OCI-LY7 (cell line): ENCODE measurements at regions not wholly inside any gene's neighbourhood (a gene's known extent, or its start where the extent isn't known, plus 50 kb on each side); places are given as distances from the start of the nearest gene placed in this dataset.

ENCODE experiments used
- BruUV-seq: library from RNA; stranded (reverse); fragments of 400-500 nt; replicated peaks from 2 replicates; lab custom pipeline; 2021; lab: Mats Ljungman, UMichigan
- CTCF ChIA-PET: fragments of 300-600 bp; sonication (Branson Sonifier 250); formaldehyde crosslinking; loops from one replicate; lab custom pipeline; 2022; ENCODE audit warnings: antibody characterized with exemption; ENCODE audit not compliant: unreplicated experiment; lab: Charles Lee
- POLR2A ChIA-PET: fragments of 300-600 bp; sonication (Branson Sonifier 250); formaldehyde crosslinking; loops from one replicate; lab custom pipeline; 2022; ENCODE audit warnings: antibody characterized with exemption; lab: Charles Lee
- DNase-seq: peaks from one replicate; pipeline ENCODE4 v3.0.0-alpha.2; 2015; ENCODE audit warnings: low spot score
- H2AFZ ChIP-seq: fragments of 200-600 bp; sonication (generic), shearing (Covaris generic); 2 replicates; pipeline ENCODE4 v1.6.1; 2014; ENCODE audit warnings: mild to moderate bottlenecking, antibody characterized with exemption, low read length, moderate library complexity
- H3K27ac ChIP-seq: fragments of 200-600 bp; sonication (generic); 2 replicates; pipeline ENCODE4 v1.5.1; 2014; ENCODE audit warnings: mixed run types, low read depth, mild to moderate bottlenecking, moderate library complexity, low read length, inconsistent platforms; ENCODE audit not compliant: poor library complexity, severe bottlenecking
- H3K36me3 ChIP-seq: fragments of 200-600 bp; sonication (generic); 2 replicates; pipeline ENCODE4 v1.6.1; 2014; ENCODE audit warnings: mild to moderate bottlenecking, antibody characterized with exemption, low read length, moderate library complexity, mixed read lengths; ENCODE audit not compliant: insufficient read depth
- H3K4me1 ChIP-seq: fragments of 200-600 bp; sonication (generic); 2 replicates; pipeline ENCODE4 v1.5.1; 2014; ENCODE audit warnings: mild to moderate bottlenecking, low read length; ENCODE audit not compliant: insufficient read depth, poor library complexity, severe bottlenecking
- H3K4me2 ChIP-seq: fragments of 200-600 bp; sonication (generic); 2 replicates; pipeline ENCODE4 v1.6.1; 2014; ENCODE audit warnings: mild to moderate bottlenecking, low read length
- H3K4me3 ChIP-seq: fragments of 200-600 bp; sonication (generic); 2 replicates; pipeline ENCODE4 v1.5.1; 2014; ENCODE audit warnings: mild to moderate bottlenecking, low read depth, low read length; ENCODE audit not compliant: poor library complexity, severe bottlenecking
- H3K79me2 ChIP-seq: fragments of 200-600 bp; sonication (generic); 2 replicates; pipeline ENCODE4 v1.6.1; 2016; ENCODE audit warnings: low read depth, mild to moderate bottlenecking, low read length, moderate library complexity, mixed read lengths; ENCODE audit not compliant: insufficient read depth
- H3K9me2 ChIP-seq: fragments of 200-600 bp; sonication (generic); 2 replicates; pipeline ENCODE4 v1.6.1; 2016; ENCODE audit warnings: mild to moderate bottlenecking, low read length, mixed read lengths; ENCODE audit not compliant: insufficient read depth
- H3K9me3 ChIP-seq: fragments of 200-600 bp; sonication (generic); 2 replicates; pipeline ENCODE4 v1.6.1; 2014; ENCODE audit warnings: mild to moderate bottlenecking, mixed run types, low read length, mixed read lengths
- H4K20me1 ChIP-seq: fragments of 200-600 bp; sonication (generic); 2 replicates; pipeline ENCODE4 v1.6.1; 2014; ENCODE audit warnings: mild to moderate bottlenecking, antibody characterized with exemption, low read length, moderate library complexity, mixed read lengths; ENCODE audit not compliant: insufficient read depth
- CTCF ChIP-seq: fragments of 200-600 bp; sonication (generic); conservative IDR thresholded peaks from 2 replicates; pipeline ENCODE4 v1.5.1; 2014; ENCODE audit warnings: mild to moderate bottlenecking, antibody characterized with exemption, low read length, moderate library complexity, mixed read lengths
- EZH2phosphoT487 ChIP-seq: fragments of 200-600 bp; sonication (generic); IDR thresholded peaks from 2 replicates; pipeline ENCODE4 v1.6.1; 2018; ENCODE audit warnings: low read depth, borderline replicate concordance, mild to moderate bottlenecking, mixed run types, antibody characterized with exemption, low read length, moderate library complexity, mixed read lengths
- intact Hi-C: fragments of 100-400 bp; cut with micrococcal nuclease; formaldehyde crosslinking; loops from one replicate; pipeline ENCODE4 v1.10.0; 2022; ENCODE audit not compliant: unreplicated experiment

GRCh38 chr4:186441502-186441901 lies 113.9 kb downstream of the MTNR1A start:
- BruUV-seq = no TSS peak
- Histone ChIP-seq H3K4me3 (no peak overlapping the region), H3K79me2 (no peaks in the 10 kb centered on the region), H3K27ac (no peak overlapping the region), H2AFZ (no peak overlapping the region), H4K20me1 (no peaks in the 10 kb centered on the region), H3K9me3 (no peaks in the 10 kb centered on the region), H3K36me3 (no peaks in the 10 kb centered on the region), H3K4me2 (no peak overlapping the region), H3K4me1 (no peaks in the 10 kb centered on the region), H3K9me2 (no peaks in the 10 kb centered on the region)
- no peak for DNase-seq
- CTCF ChIA-PET = no interaction called here
- intact Hi-C loops = no loop called here
- POLR2A ChIA-PET = interaction anchor here (0.6 kb wide), 2 partner anchors 12 to 1016 kb away, joined by 3 read pairs; no protein-coding TSS in a partner anchor
- TF ChIP-seq CTCF = no peak
- TF ChIP-seq EZH2phosphoT487 = no peak

GRCh38 chr4:186428481-186428880 lies 126.9 kb downstream of the MTNR1A start:
- Histone ChIP-seq H3K4me1 (no peaks in the 10 kb centered on the region), H3K9me3 (no peaks in the 10 kb centered on the region), H4K20me1 (no peaks in the 10 kb centered on the region), H3K36me3 (no peaks in the 10 kb centered on the region), H3K27ac (no peak overlapping the region), H3K4me3 (no peak overlapping the region), H3K9me2 (no peaks in the 10 kb centered on the region), H3K79me2 (no peaks in the 10 kb centered on the region), H3K4me2 (no peak overlapping the region), H2AFZ (no peak overlapping the region)
- POLR2A ChIA-PET = no interaction called here
- CTCF ChIA-PET = no interaction called here
- intact Hi-C loops = no loop called here
- no TSS peak for BruUV-seq
- DNase-seq = no peak
- TF ChIP-seq EZH2phosphoT487 (no peak), CTCF (no peak)

GRCh38 chr4:186424745-186425144 lies 130.6 kb downstream of the MTNR1A start:
- no peak for DNase-seq
- H3K27ac ChIP-seq = no peak overlapping the region
- no peak overlapping the region for H2AFZ ChIP-seq
- no peak overlapping the region for H3K4me3 ChIP-seq
- no peaks in the 10 kb centered on the region for H4K20me1 ChIP-seq
- BruUV-seq = no TSS peak
- H3K36me3 ChIP-seq = no peaks in the 10 kb centered on the region
- H3K9me2 ChIP-seq = no peaks in the 10 kb centered on the region
- intact Hi-C loops = no loop called here
- H3K4me2 ChIP-seq = no peak overlapping the region
- H3K9me3 ChIP-seq = no peaks in the 10 kb centered on the region
- ChIA-PET POLR2A (interaction anchor here (1.1 kb wide), 1 partner anchor 24 kb away, joined by 4 read pairs; no protein-coding TSS in a partner anchor), CTCF (no interaction called here)
- H3K79me2 ChIP-seq = no peaks in the 10 kb centered on the region
- TF ChIP-seq EZH2phosphoT487 = no peak
- TF ChIP-seq CTCF = no peak
- no peaks in the 10 kb centered on the region for H3K4me1 ChIP-seq
